WTC11 (cell line): ENCODE measurements at regions not wholly inside any gene's neighbourhood (a gene's known extent, or its start where the extent isn't known, plus 50 kb on each side); places are given as distances from the start of the nearest gene placed in this dataset.

ENCODE experiments used
- ATAC-seq: fragments of 200-7000 bp; cut with Tn5 transposase; 2 replicates; pipeline ENCODE4 v1.10.0; 2021; ENCODE audit warnings: mild to moderate bottlenecking, moderate library complexity
- CTCF ChIA-PET: fragments of 300-600 bp; sonication (Branson Sonifier 250); formaldehyde crosslinking; loops from one replicate; lab custom pipeline; 2021; ENCODE audit warnings: antibody characterized with exemption; lab: Charles Lee
- POLR2A ChIA-PET: fragments of 350-600 bp; sonication (Branson Sonifier 250); formaldehyde crosslinking; loops from one replicate; lab custom pipeline; 2021; ENCODE audit warnings: antibody characterized with exemption; lab: Charles Lee
- DNase-seq: peaks from one replicate; pipeline ENCODE4 v3.0.0; 2021; ENCODE audit warnings: low spot score
- H3K27ac Mint-ChIP-seq: 2 replicates; pipeline ENCODE4 v1.8.0; 2021; ENCODE audit warnings: mixed read lengths
- H3K27me3 Mint-ChIP-seq: 2 replicates; pipeline ENCODE4 v1.8.0; 2021; ENCODE audit warnings: low read depth, mild to moderate bottlenecking, moderate library complexity, mixed read lengths
- H3K36me3 Mint-ChIP-seq: 2 replicates; pipeline ENCODE4 v1.8.0; 2021; ENCODE audit warnings: mixed read lengths
- H3K4me1 Mint-ChIP-seq: 2 replicates; pipeline ENCODE4 v1.8.0; 2022; ENCODE audit warnings: mixed read lengths
- H3K4me3 Mint-ChIP-seq: 2 replicates; pipeline ENCODE4 v1.8.0; 2021; ENCODE audit warnings: mild to moderate bottlenecking, moderate library complexity, mixed read lengths
- H3K9me3 Mint-ChIP-seq: 2 replicates; pipeline ENCODE4 v1.8.0; 2021; ENCODE audit warnings: mixed read lengths
- ELF4 ChIP-seq: sonication (generic); formaldehyde crosslinking; IDR thresholded peaks from 2 replicates; pipeline ENCODE4 v1.8.1; 2022; ENCODE audit warnings: low read depth, mild to moderate bottlenecking, moderate library complexity, missing genetic modification reagents
- ESRRA ChIP-seq: sonication (generic); formaldehyde crosslinking; IDR thresholded peaks from 2 replicates; pipeline ENCODE4 v1.8.1; 2022; ENCODE audit warnings: mild to moderate bottlenecking, missing genetic modification reagents, borderline replicate concordance
- FOXJ3 ChIP-seq: sonication (generic); formaldehyde crosslinking; IDR thresholded peaks from 2 replicates; pipeline ENCODE4 v1.9.0; 2021; ENCODE audit warnings: missing genetic modification reagents, mild to moderate bottlenecking, borderline replicate concordance
- GABPB1 ChIP-seq: sonication (generic); formaldehyde crosslinking; IDR thresholded peaks from 2 replicates; pipeline ENCODE4 v1.8.1; 2023; ENCODE audit warnings: mild to moderate bottlenecking, missing genetic modification reagents
- JAZF1 ChIP-seq: fragments of 250-450 bp; sonication (Bioruptor Pico); IDR thresholded peaks from 2 replicates; pipeline ENCODE4 v1.9.0; 2021; ENCODE audit warnings: moderate library complexity, mild to moderate bottlenecking, inconsistent platforms
- NFATC4 ChIP-seq: fragments of 250-450 bp; sonication (Bioruptor Pico); IDR thresholded peaks from 2 replicates; pipeline ENCODE4 v1.9.0; 2021; ENCODE audit warnings: mild to moderate bottlenecking
- NR2C2 ChIP-seq: sonication (generic); formaldehyde crosslinking; IDR thresholded peaks from 2 replicates; pipeline ENCODE4 v1.8.0; 2022; ENCODE audit warnings: mild to moderate bottlenecking, missing genetic modification reagents
- TCF7 ChIP-seq: sonication (generic); formaldehyde crosslinking; IDR thresholded peaks from 2 replicates; pipeline ENCODE4 v1.8.0; 2022; ENCODE audit warnings: mild to moderate bottlenecking, low read depth, missing genetic modification reagents, moderate library complexity
- ZNF138 ChIP-seq: sonication (generic); formaldehyde crosslinking; conservative IDR thresholded peaks from 2 replicates; pipeline ENCODE4 v1.8.1; 2022; ENCODE audit warnings: mild to moderate bottlenecking, moderate library complexity, missing genetic modification reagents
- ZNF317 ChIP-seq: sonication (generic); formaldehyde crosslinking; IDR thresholded peaks from 2 replicates; pipeline ENCODE4 v1.8.1; 2023; ENCODE audit warnings: low read depth, mild to moderate bottlenecking, moderate library complexity, missing genetic modification reagents, borderline replicate concordance
- ZNF671 ChIP-seq: fragments of 250-450 bp; sonication (Bioruptor Pico); IDR thresholded peaks from 2 replicates; pipeline ENCODE4 v1.8.0; 2021; ENCODE audit warnings: mild to moderate bottlenecking
- TF ChIP-seq, protein P1 (sequence below): fragments of 250-450 bp; sonication (Bioruptor Pico); IDR thresholded peaks from 2 replicates; pipeline ENCODE4 v1.9.0; 2021; ENCODE audit warnings: mild to moderate bottlenecking, borderline replicate concordance
- TF ChIP-seq, protein P2 (sequence below): sonication (generic); formaldehyde crosslinking; IDR thresholded peaks from 2 replicates; pipeline ENCODE4 v1.8.0; 2023; ENCODE audit warnings: missing genetic modification reagents
- TF ChIP-seq, protein P3 (sequence below): sonication (generic); formaldehyde crosslinking; conservative IDR thresholded peaks from 2 replicates; pipeline ENCODE4 v1.8.1; 2022; ENCODE audit warnings: mild to moderate bottlenecking, missing genetic modification reagents
- TF ChIP-seq, protein P4 (sequence below): sonication (generic); formaldehyde crosslinking; IDR thresholded peaks from 2 replicates; pipeline ENCODE4 v1.8.1; 2022; ENCODE audit warnings: mild to moderate bottlenecking, missing genetic modification reagents, moderate library complexity, borderline replicate concordance
- TF ChIP-seq, protein P5 (sequence below): sonication (generic); formaldehyde crosslinking; IDR thresholded peaks from 2 replicates; pipeline ENCODE4 v1.8.0; 2022; ENCODE audit warnings: mild to moderate bottlenecking, missing genetic modification reagents
- TF ChIP-seq, protein P6 (sequence below): sonication (generic); formaldehyde crosslinking; IDR thresholded peaks from 2 replicates; pipeline ENCODE4 v1.8.1; 2022; ENCODE audit warnings: mild to moderate bottlenecking, moderate library complexity, missing genetic modification reagents
- TF ChIP-seq, protein P7 (sequence below): sonication (generic); formaldehyde crosslinking; conservative IDR thresholded peaks from 2 replicates; pipeline ENCODE4 v1.8.1; 2023; ENCODE audit warnings: mild to moderate bottlenecking, low read depth, missing genetic modification reagents, moderate library complexity

DNA sequence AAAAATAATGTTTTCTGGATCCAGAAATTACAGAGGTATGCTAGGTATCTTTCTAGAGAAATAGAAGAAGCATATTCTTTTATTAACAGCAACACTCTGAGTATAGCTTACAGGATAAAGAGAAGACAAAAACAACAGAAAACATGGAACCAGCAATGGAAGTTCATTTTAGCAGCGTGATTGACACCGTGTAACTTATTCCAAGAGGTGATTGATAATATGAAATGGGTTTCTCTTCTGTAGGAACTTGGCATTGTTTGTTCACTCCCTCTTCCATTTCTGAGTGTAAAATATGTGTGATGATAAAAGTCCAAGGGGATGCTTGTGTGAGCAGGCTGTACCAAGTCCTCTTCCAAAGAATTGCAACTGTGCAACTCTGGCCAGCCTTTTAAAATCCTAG, 303.0 kb downstream of the COL12A1 start:
- CTCF ChIA-PET, result no interaction called here
- peaks cover 28% of the 10 kb centered on the region for H3K36me3 Mint-ChIP-seq
- H3K4me3 Mint-ChIP-seq, result no peak overlapping the region
- H3K27ac Mint-ChIP-seq, result no peak overlapping the region
- POLR2A ChIA-PET, result no interaction called here
- H3K9me3 Mint-ChIP-seq, result peaks cover 67% of the 10 kb centered on the region
- no peaks in the 10 kb centered on the region for H3K4me1 Mint-ChIP-seq
- DNase-seq, result no peak
- 0 out of 2 replicates have a peak, but pooled peaks cover 4% of the 10 kb centered on the region for H3K27me3 Mint-ChIP-seq
- no peak for TF ChIP-seq ZNF317 (CRISPR knock-in tag)
- TF ChIP-seq, protein P1, sequence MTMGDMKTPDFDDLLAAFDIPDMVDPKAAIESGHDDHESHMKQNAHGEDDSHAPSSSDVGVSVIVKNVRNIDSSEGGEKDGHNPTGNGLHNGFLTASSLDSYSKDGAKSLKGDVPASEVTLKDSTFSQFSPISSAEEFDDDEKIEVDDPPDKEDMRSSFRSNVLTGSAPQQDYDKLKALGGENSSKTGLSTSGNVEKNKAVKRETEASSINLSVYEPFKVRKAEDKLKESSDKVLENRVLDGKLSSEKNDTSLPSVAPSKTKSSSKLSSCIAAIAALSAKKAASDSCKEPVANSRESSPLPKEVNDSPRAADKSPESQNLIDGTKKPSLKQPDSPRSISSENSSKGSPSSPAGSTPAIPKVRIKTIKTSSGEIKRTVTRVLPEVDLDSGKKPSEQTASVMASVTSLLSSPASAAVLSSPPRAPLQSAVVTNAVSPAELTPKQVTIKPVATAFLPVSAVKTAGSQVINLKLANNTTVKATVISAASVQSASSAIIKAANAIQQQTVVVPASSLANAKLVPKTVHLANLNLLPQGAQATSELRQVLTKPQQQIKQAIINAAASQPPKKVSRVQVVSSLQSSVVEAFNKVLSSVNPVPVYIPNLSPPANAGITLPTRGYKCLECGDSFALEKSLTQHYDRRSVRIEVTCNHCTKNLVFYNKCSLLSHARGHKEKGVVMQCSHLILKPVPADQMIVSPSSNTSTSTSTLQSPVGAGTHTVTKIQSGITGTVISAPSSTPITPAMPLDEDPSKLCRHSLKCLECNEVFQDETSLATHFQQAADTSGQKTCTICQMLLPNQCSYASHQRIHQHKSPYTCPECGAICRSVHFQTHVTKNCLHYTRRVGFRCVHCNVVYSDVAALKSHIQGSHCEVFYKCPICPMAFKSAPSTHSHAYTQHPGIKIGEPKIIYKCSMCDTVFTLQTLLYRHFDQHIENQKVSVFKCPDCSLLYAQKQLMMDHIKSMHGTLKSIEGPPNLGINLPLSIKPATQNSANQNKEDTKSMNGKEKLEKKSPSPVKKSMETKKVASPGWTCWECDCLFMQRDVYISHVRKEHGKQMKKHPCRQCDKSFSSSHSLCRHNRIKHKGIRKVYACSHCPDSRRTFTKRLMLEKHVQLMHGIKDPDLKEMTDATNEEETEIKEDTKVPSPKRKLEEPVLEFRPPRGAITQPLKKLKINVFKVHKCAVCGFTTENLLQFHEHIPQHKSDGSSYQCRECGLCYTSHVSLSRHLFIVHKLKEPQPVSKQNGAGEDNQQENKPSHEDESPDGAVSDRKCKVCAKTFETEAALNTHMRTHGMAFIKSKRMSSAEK (CRISPR knock-in tag), result no peak
- no peak for TF ChIP-seq JAZF1
- TF ChIP-seq ELF4, result no peak
- TF ChIP-seq GABPB1 (CRISPR knock-in tag), result no peak
- ATAC-seq, result no peak

DNA sequence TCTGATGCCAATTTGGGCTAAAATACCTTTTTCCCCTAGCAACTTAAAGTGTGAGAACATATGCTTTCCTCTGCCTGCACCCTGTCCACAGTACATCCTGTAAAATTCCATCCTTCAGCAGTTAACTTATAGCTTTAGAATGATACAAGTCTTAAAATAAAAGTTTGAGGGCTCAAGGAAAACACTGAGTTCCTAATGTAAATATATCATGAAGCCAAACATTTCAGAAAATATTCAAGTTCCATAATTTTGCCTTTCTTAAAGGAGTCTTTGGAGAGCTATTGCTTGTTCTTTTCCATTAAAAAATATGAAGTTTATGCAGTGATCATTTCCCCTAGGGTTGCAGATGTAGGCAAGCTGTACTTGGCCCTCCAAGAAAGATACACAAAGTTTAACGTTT, 303.8 kb downstream of the COL12A1 start:
- H3K27me3 Mint-ChIP-seq, result 0 out of 2 replicates have a peak, but pooled peaks cover 4% of the 10 kb centered on the region
- H3K4me3 Mint-ChIP-seq, result no peak overlapping the region
- no peaks in the 10 kb centered on the region for H3K4me1 Mint-ChIP-seq
- no peak overlapping the region for H3K27ac Mint-ChIP-seq
- H3K36me3 Mint-ChIP-seq, result peaks cover 28% of the 10 kb centered on the region
- ATAC-seq (no peak), DNase-seq (no peak)
- ChIA-PET CTCF (interaction anchor here (4.9 kb wide), 1 partner anchor 307 kb away, joined by 23 read pairs; no protein-coding TSS in a partner anchor), POLR2A (no interaction called here)
- TF ChIP-seq ESRRA (CRISPR knock-in tag) (no peak), NFATC4 (CRISPR knock-in tag) (no peak), FOXJ3 (CRISPR knock-in tag) (no peak)
- TF ChIP-seq, protein P2, sequence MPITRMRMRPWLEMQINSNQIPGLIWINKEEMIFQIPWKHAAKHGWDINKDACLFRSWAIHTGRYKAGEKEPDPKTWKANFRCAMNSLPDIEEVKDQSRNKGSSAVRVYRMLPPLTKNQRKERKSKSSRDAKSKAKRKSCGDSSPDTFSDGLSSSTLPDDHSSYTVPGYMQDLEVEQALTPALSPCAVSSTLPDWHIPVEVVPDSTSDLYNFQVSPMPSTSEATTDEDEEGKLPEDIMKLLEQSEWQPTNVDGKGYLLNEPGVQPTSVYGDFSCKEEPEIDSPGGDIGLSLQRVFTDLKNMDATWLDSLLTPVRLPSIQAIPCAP (CRISPR knock-in tag), result no peak
- TF ChIP-seq, protein P3, sequence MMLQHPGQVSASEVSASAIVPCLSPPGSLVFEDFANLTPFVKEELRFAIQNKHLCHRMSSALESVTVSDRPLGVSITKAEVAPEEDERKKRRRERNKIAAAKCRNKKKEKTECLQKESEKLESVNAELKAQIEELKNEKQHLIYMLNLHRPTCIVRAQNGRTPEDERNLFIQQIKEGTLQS, result no peak
- TF ChIP-seq, protein P4, sequence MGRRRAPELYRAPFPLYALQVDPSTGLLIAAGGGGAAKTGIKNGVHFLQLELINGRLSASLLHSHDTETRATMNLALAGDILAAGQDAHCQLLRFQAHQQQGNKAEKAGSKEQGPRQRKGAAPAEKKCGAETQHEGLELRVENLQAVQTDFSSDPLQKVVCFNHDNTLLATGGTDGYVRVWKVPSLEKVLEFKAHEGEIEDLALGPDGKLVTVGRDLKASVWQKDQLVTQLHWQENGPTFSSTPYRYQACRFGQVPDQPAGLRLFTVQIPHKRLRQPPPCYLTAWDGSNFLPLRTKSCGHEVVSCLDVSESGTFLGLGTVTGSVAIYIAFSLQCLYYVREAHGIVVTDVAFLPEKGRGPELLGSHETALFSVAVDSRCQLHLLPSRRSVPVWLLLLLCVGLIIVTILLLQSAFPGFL (CRISPR knock-in tag), result no peak
- peaks cover 68% of the 10 kb centered on the region for H3K9me3 Mint-ChIP-seq

DNA sequence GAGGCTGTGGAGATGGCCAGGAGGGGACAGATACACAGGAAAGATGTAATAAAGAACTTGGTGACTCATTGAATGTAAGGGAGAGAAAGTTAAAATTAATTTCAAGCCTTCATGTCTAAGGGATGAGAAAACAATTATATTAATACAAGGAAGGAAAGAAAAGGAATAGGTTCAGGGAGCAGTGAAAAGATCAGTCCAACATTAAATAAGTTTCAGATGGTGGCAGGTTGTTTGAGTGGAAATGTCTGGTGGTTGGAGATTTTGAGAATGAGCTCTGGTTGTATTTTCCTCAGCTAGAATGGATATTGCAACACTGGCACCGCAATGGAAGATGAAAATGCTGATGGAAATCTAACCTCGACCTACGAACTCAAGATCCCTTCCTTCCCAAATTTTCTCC, 304.3 kb downstream of the COL12A1 start:
- 0 out of 2 replicates have a peak, but pooled peaks cover 4% of the 10 kb centered on the region for H3K27me3 Mint-ChIP-seq
- H3K4me3 Mint-ChIP-seq, result no peak overlapping the region
- POLR2A ChIA-PET, result no interaction called here
- H3K9me3 Mint-ChIP-seq, result peaks cover 67% of the 10 kb centered on the region
- no peaks in the 10 kb centered on the region for H3K4me1 Mint-ChIP-seq
- ATAC-seq (no peak), DNase-seq (no peak)
- CTCF ChIA-PET, result interaction anchor here (1.5 to 4.9 kb wide), 3 partner anchors 301 to 307 kb away, joined by 4 to 23 read pairs (median 18); partner anchors contain the start of gene COL12A1
- H3K27ac Mint-ChIP-seq, result no peak overlapping the region
- peaks cover 28% of the 10 kb centered on the region for H3K36me3 Mint-ChIP-seq
- no peak for TF ChIP-seq NR2C2 (CRISPR knock-in tag)
- TF ChIP-seq, protein P5, sequence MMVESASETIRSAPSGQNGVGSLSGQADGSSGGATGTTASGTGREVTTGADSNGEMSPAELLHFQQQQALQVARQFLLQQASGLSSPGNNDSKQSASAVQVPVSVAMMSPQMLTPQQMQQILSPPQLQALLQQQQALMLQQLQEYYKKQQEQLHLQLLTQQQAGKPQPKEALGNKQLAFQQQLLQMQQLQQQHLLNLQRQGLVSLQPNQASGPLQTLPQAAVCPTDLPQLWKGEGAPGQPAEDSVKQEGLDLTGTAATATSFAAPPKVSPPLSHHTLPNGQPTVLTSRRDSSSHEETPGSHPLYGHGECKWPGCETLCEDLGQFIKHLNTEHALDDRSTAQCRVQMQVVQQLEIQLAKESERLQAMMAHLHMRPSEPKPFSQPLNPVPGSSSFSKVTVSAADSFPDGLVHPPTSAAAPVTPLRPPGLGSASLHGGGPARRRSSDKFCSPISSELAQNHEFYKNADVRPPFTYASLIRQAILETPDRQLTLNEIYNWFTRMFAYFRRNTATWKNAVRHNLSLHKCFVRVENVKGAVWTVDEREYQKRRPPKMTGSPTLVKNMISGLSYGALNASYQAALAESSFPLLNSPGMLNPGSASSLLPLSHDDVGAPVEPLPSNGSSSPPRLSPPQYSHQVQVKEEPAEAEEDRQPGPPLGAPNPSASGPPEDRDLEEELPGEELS (CRISPR knock-in tag), result no peak
- TF ChIP-seq, protein P6, sequence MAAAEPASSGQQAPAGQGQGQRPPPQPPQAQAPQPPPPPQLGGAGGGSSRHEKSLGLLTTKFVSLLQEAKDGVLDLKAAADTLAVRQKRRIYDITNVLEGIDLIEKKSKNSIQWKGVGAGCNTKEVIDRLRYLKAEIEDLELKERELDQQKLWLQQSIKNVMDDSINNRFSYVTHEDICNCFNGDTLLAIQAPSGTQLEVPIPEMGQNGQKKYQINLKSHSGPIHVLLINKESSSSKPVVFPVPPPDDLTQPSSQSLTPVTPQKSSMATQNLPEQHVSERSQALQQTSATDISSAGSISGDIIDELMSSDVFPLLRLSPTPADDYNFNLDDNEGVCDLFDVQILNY (CRISPR knock-in tag), result no peak
- no peak for TF ChIP-seq TCF7
- no peak for TF ChIP-seq ZNF671 (CRISPR knock-in tag)
- no peak for TF ChIP-seq ZNF138
- TF ChIP-seq, protein P7, sequence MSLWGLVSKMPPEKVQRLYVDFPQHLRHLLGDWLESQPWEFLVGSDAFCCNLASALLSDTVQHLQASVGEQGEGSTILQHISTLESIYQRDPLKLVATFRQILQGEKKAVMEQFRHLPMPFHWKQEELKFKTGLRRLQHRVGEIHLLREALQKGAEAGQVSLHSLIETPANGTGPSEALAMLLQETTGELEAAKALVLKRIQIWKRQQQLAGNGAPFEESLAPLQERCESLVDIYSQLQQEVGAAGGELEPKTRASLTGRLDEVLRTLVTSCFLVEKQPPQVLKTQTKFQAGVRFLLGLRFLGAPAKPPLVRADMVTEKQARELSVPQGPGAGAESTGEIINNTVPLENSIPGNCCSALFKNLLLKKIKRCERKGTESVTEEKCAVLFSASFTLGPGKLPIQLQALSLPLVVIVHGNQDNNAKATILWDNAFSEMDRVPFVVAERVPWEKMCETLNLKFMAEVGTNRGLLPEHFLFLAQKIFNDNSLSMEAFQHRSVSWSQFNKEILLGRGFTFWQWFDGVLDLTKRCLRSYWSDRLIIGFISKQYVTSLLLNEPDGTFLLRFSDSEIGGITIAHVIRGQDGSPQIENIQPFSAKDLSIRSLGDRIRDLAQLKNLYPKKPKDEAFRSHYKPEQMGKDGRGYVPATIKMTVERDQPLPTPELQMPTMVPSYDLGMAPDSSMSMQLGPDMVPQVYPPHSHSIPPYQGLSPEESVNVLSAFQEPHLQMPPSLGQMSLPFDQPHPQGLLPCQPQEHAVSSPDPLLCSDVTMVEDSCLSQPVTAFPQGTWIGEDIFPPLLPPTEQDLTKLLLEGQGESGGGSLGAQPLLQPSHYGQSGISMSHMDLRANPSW (CRISPR knock-in tag), result no peak
